GM10266 (cell line): ENCODE measurements at regions not wholly inside any gene's neighbourhood (a gene's known extent, or its start where the extent isn't known, plus 50 kb on each side); places are given as distances from the start of the nearest gene placed in this dataset.

Experiments used
- DNase-seq: peaks from one replicate; pipeline ENCODE4 v3.0.0; 2012; ENCODE audit errors: extremely low spot score
- CTCF ChIP-seq: IDR thresholded peaks from 2 replicates; pipeline ENCODE4 v1.5.1; 2012; ENCODE audit warnings: mild to moderate bottlenecking, low read depth; ENCODE audit not compliant: control insufficient read depth, insufficient read depth; ENCODE audit errors: missing control alignments

DNA sequence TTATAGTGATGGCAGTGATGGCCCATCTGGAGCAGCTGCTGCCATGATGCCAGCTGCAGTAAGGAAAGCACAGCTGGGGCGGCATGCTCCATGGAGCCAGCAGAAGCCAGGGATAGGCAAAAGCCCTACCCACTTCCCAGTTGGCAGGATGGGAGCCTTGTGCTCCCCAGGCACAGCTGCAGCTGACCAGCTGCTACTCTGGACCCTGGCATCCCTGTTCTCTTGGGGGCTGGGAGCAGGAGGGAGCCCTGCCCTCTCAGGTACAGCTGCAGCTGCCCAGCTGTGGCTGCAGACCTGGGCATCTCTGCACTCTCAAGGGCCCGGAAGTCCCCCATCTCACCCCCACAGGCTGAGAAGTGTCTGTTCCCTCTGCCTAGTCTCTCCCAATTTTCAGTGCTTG is 531.9 kb downstream of the PCDH18 start:
- no peak for TF ChIP-seq CTCF
- DNase-seq: no peak

DNA sequence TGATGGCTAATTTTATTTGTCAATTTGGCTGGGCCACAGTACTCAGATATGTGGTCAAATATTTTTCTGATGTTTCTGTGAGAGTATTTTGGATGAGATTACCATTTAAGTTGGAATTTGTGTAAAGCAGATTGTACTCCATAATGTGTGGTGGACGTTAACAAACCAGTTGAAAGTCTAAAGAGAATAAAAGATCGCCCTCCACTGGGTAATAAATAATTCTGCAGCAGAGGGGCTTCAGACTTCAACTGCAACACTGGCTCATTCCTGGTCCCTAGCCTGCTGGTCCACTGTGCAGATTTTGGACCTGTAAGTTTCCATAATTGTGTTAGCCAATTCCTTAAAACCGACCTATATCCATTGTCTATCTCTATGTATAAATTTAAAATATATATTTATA is 540.3 kb downstream of the PCDH18 start:
- no peak for DNase-seq
- TF ChIP-seq CTCF: no peak

- no peak for DNase-seq
These were observed 546.6 kb downstream of the PCDH18 start for GRCh38 chr4:136985683-136986082.

DNA sequence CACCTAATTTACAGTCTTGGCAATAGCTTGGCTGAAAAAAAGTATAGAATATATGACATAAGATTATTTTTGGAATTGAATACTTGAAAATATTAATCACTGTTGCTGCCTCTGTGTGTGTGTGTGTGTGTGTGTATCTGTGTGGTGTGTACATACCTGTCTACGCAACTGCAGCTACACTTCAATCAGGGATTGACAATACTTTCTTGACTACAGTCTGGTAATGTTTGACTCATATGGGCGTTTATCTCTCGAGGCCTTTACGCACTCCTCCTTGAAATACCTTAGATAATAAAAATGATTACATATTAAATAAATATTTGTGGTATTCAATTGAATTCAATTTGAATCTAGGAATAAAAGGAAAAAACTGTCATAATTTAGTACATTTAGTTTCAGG is 565.2 kb downstream of the PCDH18 start:
- TF ChIP-seq CTCF: no peak
- DNase-seq: no peak

More at GRCh38 chr4:136985683-136986082, 546.6 kb downstream of the PCDH18 start:
- no peak for TF ChIP-seq CTCF

- no peak for DNase-seq
- TF ChIP-seq CTCF: no peak
These were observed 566.8 kb downstream of the PCDH18 start for GRCh38 chr4:136965478-136965877.

GRCh38 chr4:136962868-136963267 is 569.4 kb downstream of the PCDH18 start:
- TF ChIP-seq CTCF: no peak

DNA sequence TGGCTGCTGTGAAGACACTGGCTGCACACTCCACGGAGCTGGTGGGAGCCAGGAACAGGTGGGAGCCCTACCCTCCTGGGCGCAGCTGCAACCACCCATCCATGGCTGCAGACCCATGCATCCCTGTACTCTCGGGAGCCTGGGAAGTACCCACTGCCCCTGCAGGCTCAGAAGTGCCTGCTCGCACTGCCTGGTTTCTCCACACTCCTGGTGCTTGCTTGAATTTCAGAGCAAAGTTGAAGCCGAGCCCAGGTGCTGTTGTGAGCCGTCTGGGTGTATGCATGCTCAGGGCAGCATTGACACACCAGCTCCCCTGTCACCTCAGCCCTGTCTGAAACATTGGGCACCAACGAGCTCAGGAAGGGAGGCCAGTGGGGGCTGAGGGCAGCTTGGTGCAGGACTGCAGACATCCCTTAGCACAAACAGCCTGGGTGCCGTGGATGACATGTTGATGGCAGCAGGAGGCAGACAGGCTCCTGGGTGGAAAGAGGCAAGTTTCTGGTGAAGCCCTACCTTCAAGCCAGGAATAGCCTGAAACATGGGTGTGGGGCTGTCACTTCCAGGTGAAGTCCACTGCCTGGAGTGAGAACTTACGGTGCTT is 585.9 kb downstream of the PCDH18 start:
- no peak for DNase-seq
- TF ChIP-seq CTCF: no peak

More at GRCh38 chr4:136962868-136963267, 569.4 kb downstream of the PCDH18 start:
- DNase-seq: no peak
